H9 (cell line): ENCODE measurements at regions not wholly inside any gene's neighbourhood (a gene's known extent, or its start where the extent isn't known, plus 50 kb on each side); places are given as distances from the start of the nearest gene placed in this dataset.

Experiments
- DNase-seq: peaks from one replicate; pipeline ENCODE4 v3.0.0-alpha.2; 2017
- H2AFZ ChIP-seq: one replicate; pipeline ENCODE4 v1.6.1; 2013; ENCODE audit warnings: mild to moderate bottlenecking, low read length, control low read depth, moderate library complexity
- H2AK5ac ChIP-seq: 2 replicates; pipeline ENCODE4 v1.6.1; 2013; ENCODE audit warnings: low read length, control low read depth, mixed read lengths; ENCODE audit not compliant: insufficient read length
- H2BK120ac ChIP-seq: one replicate; pipeline ENCODE4 v1.6.1; 2013; ENCODE audit warnings: low read depth, mild to moderate bottlenecking, low read length, control low read depth, inconsistent platforms; ENCODE audit not compliant: poor library complexity, severe bottlenecking
- H2BK12ac ChIP-seq: 2 replicates; pipeline ENCODE4 v1.6.1; 2013; ENCODE audit warnings: low read length, control low read depth, mixed read lengths, low read depth; ENCODE audit not compliant: insufficient read length
- H2BK15ac ChIP-seq: 2 replicates; pipeline ENCODE4 v1.6.1; 2013; ENCODE audit warnings: low read depth, low read length, control low read depth
- H2BK20ac ChIP-seq: one replicate; pipeline ENCODE4 v1.6.1; 2013; ENCODE audit warnings: low read depth, mild to moderate bottlenecking, low read length, control low read depth, inconsistent platforms; ENCODE audit not compliant: poor library complexity, severe bottlenecking
- H2BK5ac ChIP-seq: 2 replicates; pipeline ENCODE4 v1.6.1; 2013; ENCODE audit warnings: low read length, control low read depth, mixed read lengths; ENCODE audit not compliant: insufficient read length
- H3K14ac ChIP-seq: 2 replicates; pipeline ENCODE4 v1.6.1; 2013; ENCODE audit warnings: low read length, control low read depth; ENCODE audit not compliant: insufficient read depth
- H3K18ac ChIP-seq: 2 replicates; pipeline ENCODE4 v1.6.1; 2013; ENCODE audit warnings: low read depth, mild to moderate bottlenecking, mixed read lengths, low read length, control low read depth; ENCODE audit not compliant: insufficient read length
- H3K23ac ChIP-seq: 2 replicates; pipeline ENCODE4 v1.6.1; 2013; ENCODE audit warnings: low read length, control low read depth, mixed read lengths, low read depth; ENCODE audit not compliant: insufficient read length
- H3K23me2 ChIP-seq: 2 replicates; pipeline ENCODE4 v1.6.1; 2013; ENCODE audit warnings: low read depth, mild to moderate bottlenecking, mixed read lengths, low read length, control low read depth; ENCODE audit not compliant: insufficient read length, poor library complexity, severe bottlenecking
- H3K27ac ChIP-seq: 2 replicates; pipeline ENCODE4 v1.5.1; 2013; ENCODE audit warnings: low read length, control low read depth, mixed read lengths, low read depth; ENCODE audit not compliant: insufficient read length
- H3K27me3 ChIP-seq: 2 replicates; pipeline ENCODE4 v1.6.1; 2013; ENCODE audit warnings: low read length, control low read depth, inconsistent platforms; ENCODE audit not compliant: insufficient read depth
- H3K4ac ChIP-seq: 2 replicates; pipeline ENCODE4 v1.6.1; 2013; ENCODE audit warnings: low read depth, mild to moderate bottlenecking, control low read depth, inconsistent platforms, low read length, moderate library complexity
- H3K4me1 ChIP-seq: 2 replicates; pipeline ENCODE4 v1.6.1; 2013; ENCODE audit warnings: low read length, control low read depth, inconsistent platforms; ENCODE audit not compliant: insufficient read depth
- H3K4me2 ChIP-seq: 2 replicates; pipeline ENCODE4 v1.6.1; 2013; ENCODE audit warnings: low read length, control low read depth, mixed read lengths; ENCODE audit not compliant: insufficient read length, insufficient read depth
- H3K56ac ChIP-seq: 2 replicates; pipeline ENCODE4 v1.6.1; 2013; ENCODE audit warnings: low read depth, mild to moderate bottlenecking, mixed read lengths, low read length, control low read depth; ENCODE audit not compliant: insufficient read length
- H3K79me1 ChIP-seq: 2 replicates; pipeline ENCODE4 v1.6.1; 2013; ENCODE audit warnings: low read depth, mild to moderate bottlenecking, moderate library complexity, low read length, control low read depth, inconsistent platforms; ENCODE audit not compliant: insufficient read depth, poor library complexity, severe bottlenecking
- H3K79me2 ChIP-seq: 2 replicates; pipeline ENCODE4 v1.6.1; 2013; ENCODE audit warnings: low read length, control low read depth, inconsistent platforms; ENCODE audit not compliant: insufficient read depth
- H3K9ac ChIP-seq: 2 replicates; pipeline ENCODE4 v1.6.1; 2013; ENCODE audit warnings: low read length, control low read depth, mixed read lengths; ENCODE audit not compliant: insufficient read length; ENCODE audit errors: extremely low read depth
- H3K9me3 ChIP-seq: one replicate; pipeline ENCODE4 v1.6.1; 2013; ENCODE audit warnings: low read depth, low read length, inconsistent platforms; ENCODE audit not compliant: control insufficient read depth
- H3T11ph ChIP-seq: one replicate; pipeline ENCODE4 v1.6.1; 2013; ENCODE audit warnings: mild to moderate bottlenecking, low read length, control low read depth, inconsistent platforms
- H4K20me1 ChIP-seq: one replicate; pipeline ENCODE4 v1.6.1; 2013; ENCODE audit not compliant: control insufficient read depth, insufficient read length, insufficient read depth
- H4K5ac ChIP-seq: 2 replicates; pipeline ENCODE4 v1.6.1; 2013; ENCODE audit warnings: low read depth, mild to moderate bottlenecking, mixed read lengths, low read length, control low read depth; ENCODE audit not compliant: insufficient read length
- H4K8ac ChIP-seq: replicated peaks from 2 replicates; pipeline ENCODE4 v1.6.1; 2013; ENCODE audit warnings: low read length, control low read depth, mixed read lengths, low read depth; ENCODE audit not compliant: insufficient read length
- H4K91ac ChIP-seq: 2 replicates; pipeline ENCODE4 v1.6.1; 2013; ENCODE audit warnings: low read depth, mild to moderate bottlenecking, moderate library complexity, mixed read lengths, low read length, control low read depth; ENCODE audit not compliant: insufficient read length
- H3K27ac Mint-ChIP-seq, 3 experiments: 2 replicates in 2 of 3; 3 replicates in 1 of 3; pipeline ENCODE4 v1.8.0; 2020 to 2021; ENCODE audit warnings: mixed read lengths in 3 of 3, mild to moderate bottlenecking in 1 of 3, moderate library complexity in 1 of 3
- H3K27me3 Mint-ChIP-seq: 2 replicates; pipeline ENCODE4 v1.8.0; 2021; ENCODE audit warnings: low read depth, mild to moderate bottlenecking, moderate library complexity, mixed read lengths
- H3K36me3 Mint-ChIP-seq, 3 experiments: 2 replicates in 2 of 3; 3 replicates in 1 of 3; pipeline ENCODE4 v1.8.0; 2020 to 2021; ENCODE audit warnings: low read depth in 3 of 3, mixed read lengths in 3 of 3; ENCODE audit not compliant: insufficient read depth in 1 of 3
- H3K4me1 Mint-ChIP-seq, 2 experiments: 2 replicates each; pipeline ENCODE4 v1.8.0; 2020; ENCODE audit warnings: mixed read lengths in 2 of 2
- H3K4me3 Mint-ChIP-seq, 2 experiments: 2 replicates in 1 of 2; 3 replicates in 1 of 2; pipeline ENCODE4 v1.8.0; 2020 to 2021; ENCODE audit warnings: mild to moderate bottlenecking in 2 of 2, mixed read lengths in 2 of 2, moderate library complexity in 1 of 2
- H3K9me3 Mint-ChIP-seq, 2 experiments: 2 replicates in 1 of 2; 3 replicates in 1 of 2; pipeline ENCODE4 v1.8.0; 2020; ENCODE audit warnings: mild to moderate bottlenecking in 2 of 2, mixed read lengths in 2 of 2, moderate library complexity in 1 of 2
- CTCF ChIP-seq: fragments of 200-600 bp; sonication (generic); conservative IDR thresholded peaks from 3 replicates; pipeline ENCODE4 v1.8.0; 2021; ENCODE audit warnings: antibody characterized with exemption, mild to moderate bottlenecking
- WGBS: extraction: QIAGEN DNeasy Blood & Tissue Kit; methylation state at CpG from one replicate; pipeline ENCODE4 v1.1.7; 2013; ENCODE audit warnings: missing lambda C conversion rate, low lambda C conversion rate, mixed read lengths; ENCODE audit not compliant: insufficient read length; ENCODE audit errors: extremely low coverage; 5-methylcytosine and 5-hydroxymethylcytosine counted together

GRCh38 chr4:53852343-53852742 lies 212.1 kb downstream of the CHIC2 start:
- H3K14ac ChIP-seq: no peak overlapping the region
- H4K8ac ChIP-seq: no peak overlapping the region
- no peak overlapping the region for H3K27ac ChIP-seq

More at GRCh38 chr4:53852343-53852742, 212.1 kb downstream of the CHIC2 start:
- Histone ChIP-seq H2AFZ (no peak overlapping the region), H3K4me2 (no peak overlapping the region), H3K27me3 (no peaks in the 10 kb centered on the region), H3K4me1 (peaks cover 3% of the 10 kb centered on the region; the same call in 1 of the 2 replicates), H3T11ph (no peak overlapping the region), H4K91ac (no peak overlapping the region), H3K18ac (no peak overlapping the region), H2BK5ac (no peak overlapping the region), H3K79me1 (no peaks in the 10 kb centered on the region), H3K9me3 (no peaks in the 10 kb centered on the region), H2BK12ac (no peak overlapping the region), H3K4ac (no peak overlapping the region), H3K79me2 (no peaks in the 10 kb centered on the region), H4K20me1 (no peaks in the 10 kb centered on the region), H4K5ac (no peak overlapping the region), H3K56ac (no peak overlapping the region), H2AK5ac (no peak overlapping the region), H2BK20ac (no peak overlapping the region), H3K23me2 (no peaks in the 10 kb centered on the region), H3K9ac (no peak overlapping the region), H3K23ac (no peak overlapping the region), H2BK120ac (no peak overlapping the region), H2BK15ac (no peak overlapping the region)
- TF ChIP-seq CTCF: no peak
- Mint-ChIP-seq H3K4me1 (peaks cover 12 to 13% of the 10 kb centered on the region in 2 experiments), H3K36me3 (no peaks in the 10 kb centered on the region; a peak in 1 of 7 replicates), H3K27me3 (no peaks in the 10 kb centered on the region; the same call in 1 of the 2 replicates), H3K9me3 (no peaks in the 10 kb centered on the region), H3K4me3 (no peak overlapping the region), H3K27ac (no peak overlapping the region; a peak in 1 of 7 replicates)
- no peak for DNase-seq
- WGBS: no CpG with 5 or more reads among the region's 5 CpGs
